Progenitor cell of endocrine pancreas (in vitro differentiated cells): ENCODE measurements at regions not wholly inside any gene's neighbourhood (a gene's known extent, or its start where the extent isn't known, plus 50 kb on each side); places are given as distances from the start of the nearest gene placed in this dataset.

ENCODE experiments used
- DNase-seq: peaks from one replicate; pipeline ENCODE4 v3.0.0; 2021; ENCODE audit warnings: low spot score; ENCODE audit not compliant: unreplicated experiment
- H3K27ac Mint-ChIP-seq: 2 replicates; pipeline ENCODE4 v1.8.0; 2021; ENCODE audit warnings: mild to moderate bottlenecking, moderate library complexity, mixed read lengths
- H3K27me3 Mint-ChIP-seq: 2 replicates; pipeline ENCODE4 v1.8.0; 2021; ENCODE audit warnings: mixed read lengths
- H3K36me3 Mint-ChIP-seq: 2 replicates; pipeline ENCODE4 v1.8.0; 2022; ENCODE audit warnings: mixed read lengths; ENCODE audit not compliant: insufficient read depth
- H3K4me1 Mint-ChIP-seq: 2 replicates; pipeline ENCODE4 v1.8.0; 2021; ENCODE audit warnings: low read depth, mixed read lengths
- H3K4me3 Mint-ChIP-seq: 2 replicates; pipeline ENCODE4 v1.8.0; 2021; ENCODE audit warnings: low read depth, mild to moderate bottlenecking, moderate library complexity, mixed read lengths
- H3K9me3 Mint-ChIP-seq: 2 replicates; pipeline ENCODE4 v1.8.0; 2021; ENCODE audit warnings: low read depth, mixed read lengths
- CTCF ChIP-seq: fragments of 200-600 bp; sonication (generic); IDR thresholded peaks from one replicate; pipeline ENCODE4 v1.5.0; 2021; ENCODE audit warnings: antibody characterized with exemption, mild to moderate bottlenecking; ENCODE audit not compliant: unreplicated experiment

- no peak overlapping the region for H3K4me3 Mint-ChIP-seq
- no peaks in the 10 kb centered on the region for H3K9me3 Mint-ChIP-seq
- DNase-seq: no peak
- H3K27me3 Mint-ChIP-seq: peaks cover 12% of the 10 kb centered on the region
- H3K27ac Mint-ChIP-seq: no peak overlapping the region
- no peak for TF ChIP-seq CTCF
- H3K4me1 Mint-ChIP-seq: peaks cover 4% of the 10 kb centered on the region
- no peaks in the 10 kb centered on the region for H3K36me3 Mint-ChIP-seq
These were observed 234.6 kb downstream of the FGF9 start for GRCh38 chr13:21905486-21905885.

- no peak overlapping the region for H3K27ac Mint-ChIP-seq
- no peak overlapping the region for H3K4me3 Mint-ChIP-seq
- H3K9me3 Mint-ChIP-seq: no peaks in the 10 kb centered on the region
These were observed 238.5 kb downstream of the FGF9 start for GRCh38 chr13:21909331-21909730.

GRCh38 chr13:21910546-21910945, 239.7 kb downstream of the FGF9 start:
- Mint-ChIP-seq H3K9me3 (no peaks in the 10 kb centered on the region), H3K4me3 (no peak overlapping the region), H3K4me1 (no peaks in the 10 kb centered on the region), H3K36me3 (no peaks in the 10 kb centered on the region), H3K27me3 (peaks cover 12% of the 10 kb centered on the region), H3K27ac (no peak overlapping the region)
- TF ChIP-seq CTCF: no peak
- DNase-seq: no peak

More at GRCh38 chr13:21909331-21909730, 238.5 kb downstream of the FGF9 start:
- peaks cover 12% of the 10 kb centered on the region for H3K27me3 Mint-ChIP-seq
- no peak for TF ChIP-seq CTCF
- no peak for DNase-seq
- no peaks in the 10 kb centered on the region for H3K4me1 Mint-ChIP-seq
- no peaks in the 10 kb centered on the region for H3K36me3 Mint-ChIP-seq

- no peak overlapping the region for H3K4me3 Mint-ChIP-seq
- TF ChIP-seq CTCF: no peak
- no peaks in the 10 kb centered on the region for H3K9me3 Mint-ChIP-seq
- no peak overlapping the region for H3K27ac Mint-ChIP-seq
- H3K36me3 Mint-ChIP-seq: no peaks in the 10 kb centered on the region
- DNase-seq: no peak
- H3K4me1 Mint-ChIP-seq: no peaks in the 10 kb centered on the region
- H3K27me3 Mint-ChIP-seq: peaks cover 12% of the 10 kb centered on the region
These were observed 240.9 kb downstream of the FGF9 start for GRCh38 chr13:21911646-21912298.

GRCh38 chr13:21913010-21913409, 242.1 kb downstream of the FGF9 start:
- peak; percentile 40 for TF ChIP-seq CTCF
- Mint-ChIP-seq H3K36me3 (no peaks in the 10 kb centered on the region), H3K27me3 (peaks cover 12% of the 10 kb centered on the region), H3K9me3 (no peaks in the 10 kb centered on the region), H3K4me3 (no peak overlapping the region), H3K4me1 (no peaks in the 10 kb centered on the region), H3K27ac (no peak overlapping the region)
- no peak for DNase-seq
